Mammary epithelial cell (primary cell): ENCODE measurements at regions not wholly inside any gene's neighbourhood (a gene's known extent, or its start where the extent isn't known, plus 50 kb on each side); places are given as distances from the start of the nearest gene placed in this dataset.
"Not testable (repeated sequence)": the region's sequence is repeated elsewhere in the genome, so short reads cannot be mapped to it uniquely, and the experiment has no call there.

Experiments
- CTCF ChIP-seq, 2 donors: IDR thresholded peaks in 1 of 2; conservative IDR thresholded peaks in 1 of 2; 2 replicates each; pipeline ENCODE4 v1.5.1; 2011 to 2012; ENCODE audit warnings: inconsistent platforms in 2 of 2, low read length in 2 of 2, mild to moderate bottlenecking in 2 of 2, control low read depth in 1 of 2, low read depth in 1 of 2; ENCODE audit not compliant: insufficient read depth in 1 of 2; ENCODE audit errors: extremely low read depth in 1 of 2
- EZH2 ChIP-seq: IDR thresholded peaks from 2 replicates; pipeline ENCODE4 v1.6.1; 2012; ENCODE audit warnings: low read length, inconsistent platforms, borderline replicate concordance

GRCh38 chr4:79158705-79159104, 167.2 kb downstream of the NAA11 start:
- TF ChIP-seq CTCF (conservative IDR thresholded peaks at IDR 0.05 in 1 of 2, IDR thresholded peaks at IDR 0.05 in 1 of 2; ENCODE audit: extremely low read depth in 1 of 2, insufficient read depth in 1 of 2, low read depth in 1 of 2, low read length in 2 of 2); EZH2: not testable (repeated sequence)
